Neural cell (in vitro differentiated cells): ENCODE measurements at regions not wholly inside any gene's neighbourhood (a gene's known extent, or its start where the extent isn't known, plus 50 kb on each side); places are given as distances from the start of the nearest gene placed in this dataset.

Experiments used
- H2AFZ ChIP-seq: fragments of 200-600, 300-800 bp; sonication (generic), shearing (Covaris generic); 2 replicates; pipeline ENCODE4 v1.6.0; 2014; ENCODE audit warnings: low read depth, mild to moderate bottlenecking, antibody characterized with exemption, low read length, moderate library complexity
- H3F3A ChIP-seq: fragments of 200-600 bp; shearing (Covaris generic); 2 replicates; pipeline ENCODE4 v1.6.1; 2016; ENCODE audit warnings: mild to moderate bottlenecking, moderate library complexity, mixed read lengths, antibody characterized with exemption, low read length; ENCODE audit not compliant: insufficient read depth, poor library complexity, severe bottlenecking
- H3K27ac ChIP-seq: fragments of 200-600, 300-800 bp; sonication (generic), shearing (Covaris generic); 2 replicates; pipeline ENCODE4 v1.5.1; 2014; ENCODE audit warnings: mild to moderate bottlenecking, low read length, moderate library complexity
- H3K27me3 ChIP-seq: fragments of 300-800, 200-600 bp; sonication (generic), shearing (Covaris generic); 2 replicates; pipeline ENCODE4 v1.6.0; 2014; ENCODE audit warnings: mild to moderate bottlenecking, low read depth, low read length, moderate library complexity; ENCODE audit not compliant: insufficient read depth
- H3K36me3 ChIP-seq: fragments of 300-800, 200-600 bp; sonication (generic), shearing (Covaris generic); 2 replicates; pipeline ENCODE4 v1.5.1; 2014; ENCODE audit warnings: mild to moderate bottlenecking, antibody characterized with exemption, low read length, moderate library complexity; ENCODE audit not compliant: insufficient read depth
- H3K4me2 ChIP-seq: fragments of 300-800, 200-600 bp; sonication (generic), shearing (Covaris generic); 2 replicates; pipeline ENCODE4 v1.6.0; 2014; ENCODE audit warnings: mild to moderate bottlenecking, low read length
- H3K4me3 ChIP-seq: fragments of 300-800, 200-600 bp; sonication (generic), shearing (Covaris generic); 2 replicates; pipeline ENCODE4 v1.5.1; 2014; ENCODE audit warnings: mild to moderate bottlenecking, low read length, moderate library complexity
- H3K79me2 ChIP-seq: fragments of 200-600 bp; shearing (Covaris generic); replicated peaks from 2 replicates; pipeline ENCODE4 v1.6.0; 2014; ENCODE audit warnings: mild to moderate bottlenecking, low read length, moderate library complexity; ENCODE audit not compliant: insufficient read depth
- H3K9ac ChIP-seq: fragments of 300-800, 200-600 bp; sonication (generic), shearing (Covaris generic); 2 replicates; pipeline ENCODE4 v1.6.1; 2016; ENCODE audit warnings: mild to moderate bottlenecking, low read length, mixed read lengths
- H3K9me2 ChIP-seq: fragments of 200-600 bp; shearing (Covaris generic); 2 replicates; pipeline ENCODE4 v1.6.1; 2016; ENCODE audit warnings: mild to moderate bottlenecking, low read length, mixed read lengths; ENCODE audit not compliant: insufficient read depth
- H3K9me3 ChIP-seq: fragments of 200-600, 300-800 bp; sonication (generic), shearing (Covaris generic); 2 replicates; pipeline ENCODE4 v1.6.1; 2016; ENCODE audit warnings: mild to moderate bottlenecking, mixed run types, low read length, moderate library complexity, mixed read lengths
- H4K20me1 ChIP-seq: fragments of 200-600 bp; shearing (Covaris generic); 2 replicates; pipeline ENCODE4 v1.6.1; 2016; ENCODE audit warnings: mild to moderate bottlenecking, mixed run types; ENCODE audit not compliant: insufficient read depth
- CTCF ChIP-seq: fragments of 450-650 bp; IDR thresholded peaks from 2 replicates; pipeline ENCODE4 v1.5.1; 2014; ENCODE audit warnings: antibody characterized with exemption, mild to moderate bottlenecking, moderate library complexity; ENCODE audit not compliant: poor library complexity, severe bottlenecking
- EP300 ChIP-seq: fragments of 450-650 bp; conservative IDR thresholded peaks from 2 replicates; pipeline ENCODE4 v1.6.1; 2014; ENCODE audit warnings: antibody characterized with exemption, mild to moderate bottlenecking, moderate library complexity; ENCODE audit not compliant: poor library complexity, severe bottlenecking
- EZH2 ChIP-seq: fragments of 200-600, 300-800 bp; shearing (Covaris generic), sonication (generic); IDR thresholded peaks from 2 replicates; pipeline ENCODE4 v1.6.1; 2014; ENCODE audit warnings: antibody characterized with exemption, low read length, borderline replicate concordance, mild to moderate bottlenecking; ENCODE audit not compliant: insufficient read depth, poor library complexity, severe bottlenecking
- MXI1 ChIP-seq: fragments of 450-650 bp; conservative IDR thresholded peaks from 2 replicates; pipeline ENCODE4 v1.6.1; 2014; ENCODE audit warnings: antibody characterized with exemption, mild to moderate bottlenecking; ENCODE audit not compliant: poor library complexity, severe bottlenecking
- POLR2AphosphoS5 ChIP-seq: IDR thresholded peaks from 2 replicates; pipeline ENCODE4 v1.6.1; 2012
- RAD21 ChIP-seq: fragments of 450-650 bp; conservative IDR thresholded peaks from 2 replicates; pipeline ENCODE4 v1.6.1; 2014; ENCODE audit warnings: antibody characterized with exemption, mild to moderate bottlenecking, moderate library complexity
- REST ChIP-seq: IDR thresholded peaks from 2 replicates; pipeline ENCODE4 v1.6.1; 2012; ENCODE audit warnings: borderline replicate concordance
- TAF1 ChIP-seq: IDR thresholded peaks from 2 replicates; pipeline ENCODE4 v1.6.1; 2012; ENCODE audit warnings: low read depth

- H3K9me2 ChIP-seq: no peaks in the 10 kb centered on the region
Observed at GRCh38 chr2:160683206-160683605, 189.6 kb upstream of the RBMS1 start.

GRCh38 chr2:160687629-160688028 lies 194.0 kb upstream of the RBMS1 start:
- H3K36me3 ChIP-seq: no peaks in the 10 kb centered on the region
- no peaks in the 10 kb centered on the region for H4K20me1 ChIP-seq
- H3K9me3 ChIP-seq: no peaks in the 10 kb centered on the region
- no peaks in the 10 kb centered on the region for H3K27me3 ChIP-seq
- no peak for TF ChIP-seq EP300
- no peak for TF ChIP-seq MXI1
- no peak for TF ChIP-seq TAF1
- no peak for TF ChIP-seq CTCF
- no peak overlapping the region for H2AFZ ChIP-seq
- no peaks in the 10 kb centered on the region for H3K79me2 ChIP-seq
- H3K9ac ChIP-seq: no peak overlapping the region
- H3K4me2 ChIP-seq: no peak overlapping the region
- H3K4me3 ChIP-seq: no peak overlapping the region
- no peaks in the 10 kb centered on the region for H3K9me2 ChIP-seq
- H3K27ac ChIP-seq: no peak overlapping the region
- no peaks in the 10 kb centered on the region for H3F3A ChIP-seq

More at GRCh38 chr2:160683206-160683605, 189.6 kb upstream of the RBMS1 start:
- Histone ChIP-seq H3K79me2 (no peaks in the 10 kb centered on the region), H3K4me3 (no peak overlapping the region), H3K27ac (no peak overlapping the region), H3K27me3 (no peaks in the 10 kb centered on the region), H2AFZ (no peak overlapping the region), H4K20me1 (no peaks in the 10 kb centered on the region), H3K9me3 (no peaks in the 10 kb centered on the region), H3F3A (no peaks in the 10 kb centered on the region), H3K4me2 (no peak overlapping the region), H3K36me3 (no peaks in the 10 kb centered on the region), H3K9ac (no peak overlapping the region)
- no peak for TF ChIP-seq TAF1
- no peak for TF ChIP-seq POLR2AphosphoS5
- TF ChIP-seq CTCF: no peak
- no peak for TF ChIP-seq MXI1
- no peak for TF ChIP-seq REST
- no peak for TF ChIP-seq RAD21
- no peak for TF ChIP-seq EZH2
